Right ventricle myocardium superior (tissue), 1 donor: ENCODE measurements at regions not wholly inside any gene's neighbourhood (a gene's known extent, or its start where the extent isn't known, plus 50 kb on each side); places are given as distances from the start of the nearest gene placed in this dataset.
"Not testable (repeated sequence)": the region's sequence is repeated elsewhere in the genome, so short reads cannot be mapped to it uniquely, and the experiment has no call there.

Experiments
- ATAC-seq: fragments of 200-7000 bp; cut with Tn5 transposase; one replicate; pipeline ENCODE4 v1.9.1; 2020; ENCODE audit warnings: mild to moderate bottlenecking; ENCODE audit not compliant: poor library complexity
- DNase-seq: peaks from one replicate; pipeline ENCODE4 v3.0.0-alpha.2; 2020
- intact Hi-C: fragments of 100-400 bp; cut with DNase I; formaldehyde crosslinking; loops from one replicate; pipeline ENCODE4 v1.11.2; 2022
- donor health status: DM: no; HTN: yes; CAD: no; lungs with severe emphysema.

GRCh38 chr1:144040293-144040692, 68.5 kb upstream of the FAM72C start:
- DNase-seq, intact Hi-C loops, ATAC-seq: not testable (repeated sequence)

- intact Hi-C loops, ATAC-seq, DNase-seq: not testable (repeated sequence)
Observed at GRCh38 chr1:144034045-144034444, 62.3 kb upstream of the FAM72C start.

- DNase-seq, ATAC-seq, intact Hi-C loops: not testable (repeated sequence)
Observed at GRCh38 chr1:144031550-144031949, 59.8 kb upstream of the FAM72C start.

GRCh38 chr1:144026022-144026421, 54.2 kb upstream of the FAM72C start:
- DNase-seq, ATAC-seq, intact Hi-C loops: not testable (repeated sequence)

- DNase-seq, intact Hi-C loops, ATAC-seq: not testable (repeated sequence)
Observed at GRCh38 chr1:144021690-144022384, 50.1 kb upstream of the FAM72C start.
